HG03135 (cell line): ENCODE measurements at regions not wholly inside any gene's neighbourhood (a gene's known extent, or its start where the extent isn't known, plus 50 kb on each side); places are given as distances from the start of the nearest gene placed in this dataset.

Source experiments
- ATAC-seq: cut with Tn5 transposase; IDR thresholded peaks from one replicate; pipeline ENCODE4 v1.9.1; 2021; ENCODE audit warnings: mild to moderate bottlenecking, moderate library complexity; ENCODE audit not compliant: unreplicated experiment

DNA sequence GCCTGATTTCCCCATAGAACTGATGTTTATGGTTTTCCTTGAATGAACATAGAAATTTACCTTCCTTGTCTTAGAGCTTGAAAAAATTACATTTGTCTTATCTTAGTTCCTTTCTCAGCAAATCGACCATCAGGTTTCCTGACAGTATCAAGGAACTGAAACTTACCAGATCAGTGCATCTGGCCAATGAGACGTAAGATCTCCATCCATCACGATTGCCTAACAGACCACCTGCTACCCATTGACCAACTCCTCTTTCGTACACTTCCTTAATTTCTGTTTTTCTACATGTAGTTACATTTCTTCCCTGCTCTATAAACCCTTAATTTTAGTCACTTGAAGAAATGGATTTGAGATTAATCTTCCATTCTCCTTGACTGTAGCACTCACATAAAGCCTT, 57.4 kb upstream of the TMPRSS15 start:
- no peak for ATAC-seq

DNA sequence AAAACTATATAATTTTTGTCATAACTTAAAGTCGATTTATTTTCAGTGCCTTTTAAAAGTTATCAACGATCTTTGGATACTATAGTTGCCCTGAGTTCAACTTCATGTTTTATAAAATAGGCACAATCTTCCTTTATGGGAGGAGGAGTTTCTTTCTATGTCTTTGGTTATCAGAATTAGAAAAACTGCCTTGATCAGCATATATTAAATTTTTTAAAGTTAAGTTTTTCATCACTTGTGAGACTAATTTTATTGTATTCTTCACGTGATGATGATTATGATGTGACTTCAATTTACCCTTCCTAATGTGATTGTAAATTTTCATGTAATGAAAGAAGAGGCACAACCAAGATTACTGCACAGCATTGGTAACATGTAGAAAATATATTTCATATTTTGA, 58.2 kb upstream of the TMPRSS15 start:
- no peak for ATAC-seq

DNA sequence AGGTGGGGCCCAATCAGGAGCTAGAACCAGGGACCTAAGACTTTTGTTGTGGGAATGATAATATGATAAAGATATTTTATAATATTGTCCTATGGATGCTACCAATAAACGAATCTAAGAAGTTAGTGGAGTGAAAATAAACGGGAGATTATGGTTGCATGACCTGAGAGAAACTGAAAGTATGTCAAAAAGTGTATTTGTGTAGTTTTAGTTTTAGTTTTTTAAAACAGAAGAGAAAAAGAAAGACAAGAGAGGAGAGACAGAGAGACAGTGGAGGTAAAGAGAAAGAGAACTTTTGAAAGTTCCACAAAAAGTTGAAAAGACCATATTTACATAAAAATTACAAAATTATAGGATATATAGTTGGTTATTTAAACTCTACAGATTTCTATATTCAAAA, 64.1 kb upstream of the TMPRSS15 start:
- ATAC-seq, result peak; percentile 62

DNA sequence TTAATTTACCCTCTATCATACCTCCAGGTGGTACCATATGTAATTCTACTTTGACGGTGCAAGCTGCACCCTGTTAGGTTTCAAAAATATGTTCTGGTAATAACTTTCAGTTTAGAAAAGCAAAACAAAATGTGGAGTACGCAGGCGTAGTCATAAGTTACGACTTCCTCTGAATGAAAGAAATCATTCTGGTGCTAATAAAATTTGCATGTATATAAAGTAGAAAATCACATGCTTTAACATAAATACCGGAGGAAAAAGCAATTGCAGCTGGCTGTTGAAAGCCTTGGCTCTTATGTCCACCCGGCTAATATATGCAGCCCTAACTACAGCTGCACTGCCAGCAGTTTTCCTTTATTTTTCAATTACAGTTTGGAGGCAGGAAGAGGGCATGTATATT, 65.2 kb upstream of the TMPRSS15 start:
- peak; percentile 62 for ATAC-seq

DNA sequence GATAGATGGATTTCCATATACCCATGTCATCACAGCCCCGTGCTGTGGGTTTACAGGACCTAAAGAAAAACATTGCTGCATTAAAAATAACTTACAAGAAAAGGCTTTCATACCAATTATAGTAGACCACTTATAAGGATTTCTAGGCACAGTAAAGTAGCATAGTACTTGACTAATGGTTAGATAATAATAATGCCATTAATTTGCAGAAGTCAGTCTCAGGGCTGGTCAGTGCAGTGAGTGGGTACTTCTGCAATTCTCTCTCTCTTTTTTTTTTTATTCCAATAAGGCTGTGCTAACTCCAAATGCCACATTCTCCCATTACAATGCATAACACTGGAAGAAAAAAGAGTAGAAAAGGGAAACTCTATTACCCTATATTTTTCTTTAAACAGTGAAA, 73.1 kb upstream of the TMPRSS15 start:
- ATAC-seq, result no peak

DNA sequence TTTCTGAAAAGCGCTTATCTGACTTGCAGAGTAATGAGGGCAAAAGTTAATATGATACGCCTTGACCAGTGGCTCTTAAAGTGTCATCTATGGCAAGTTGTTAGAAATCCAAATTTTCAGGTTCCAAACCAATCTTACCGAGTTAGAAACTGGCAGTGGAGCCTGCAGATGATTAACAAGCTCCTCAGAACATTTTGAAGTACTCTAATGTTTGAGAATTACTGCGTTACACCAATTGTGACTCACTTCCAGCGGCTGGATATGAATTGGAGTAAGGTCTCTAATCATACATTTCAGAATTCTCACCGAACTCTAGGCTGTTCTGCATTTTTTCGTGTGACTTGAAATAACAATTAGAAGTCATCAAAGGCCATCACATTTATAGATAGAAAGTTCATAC, 73.5 kb upstream of the TMPRSS15 start:
- ATAC-seq, result no peak

GRCh38 chr21:18478513-18478912, 74.9 kb upstream of the TMPRSS15 start:
- ATAC-seq, result no peak

DNA sequence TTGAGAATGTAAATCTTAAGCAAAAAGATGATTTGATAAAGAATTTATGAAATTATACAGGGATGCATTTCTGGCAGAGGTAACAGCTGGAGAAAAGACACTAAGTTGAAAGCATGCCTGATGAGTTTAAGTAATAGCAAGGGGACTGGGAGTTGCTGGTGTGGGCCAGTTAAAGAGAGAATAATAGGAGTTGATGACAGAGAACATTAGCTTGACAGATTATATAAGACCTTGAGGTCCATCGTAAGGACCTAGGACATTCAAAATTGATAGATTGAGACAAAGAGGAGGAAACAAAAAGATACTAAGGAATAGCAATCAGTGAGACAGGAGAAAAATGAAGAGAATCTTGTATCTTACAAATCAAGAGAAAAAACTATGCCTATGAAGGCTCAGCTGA, 84.7 kb upstream of the TMPRSS15 start:
- ATAC-seq, result no peak

- no peak for ATAC-seq
These were observed 89.8 kb upstream of the TMPRSS15 start for GRCh38 chr21:18493422-18493821.

DNA sequence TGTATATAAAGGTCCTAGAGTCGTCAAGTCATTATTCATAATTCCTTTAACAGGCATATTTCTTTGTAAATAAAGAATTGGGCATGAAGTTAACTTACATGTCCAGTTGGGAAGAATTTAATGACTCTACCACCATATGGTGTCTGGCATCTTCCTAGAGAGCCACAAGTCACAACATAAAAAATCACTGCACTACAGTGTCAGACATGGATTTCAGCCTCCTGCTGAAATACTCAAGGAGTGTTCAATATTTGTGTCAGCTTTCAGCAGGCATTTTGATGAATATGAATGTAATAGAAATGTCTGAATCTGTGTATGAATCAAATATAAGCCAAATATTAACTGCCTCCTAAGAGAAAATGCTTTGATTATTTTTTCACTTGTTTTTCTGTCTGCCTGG, 91.9 kb upstream of the TMPRSS15 start:
- ATAC-seq, result no peak

DNA sequence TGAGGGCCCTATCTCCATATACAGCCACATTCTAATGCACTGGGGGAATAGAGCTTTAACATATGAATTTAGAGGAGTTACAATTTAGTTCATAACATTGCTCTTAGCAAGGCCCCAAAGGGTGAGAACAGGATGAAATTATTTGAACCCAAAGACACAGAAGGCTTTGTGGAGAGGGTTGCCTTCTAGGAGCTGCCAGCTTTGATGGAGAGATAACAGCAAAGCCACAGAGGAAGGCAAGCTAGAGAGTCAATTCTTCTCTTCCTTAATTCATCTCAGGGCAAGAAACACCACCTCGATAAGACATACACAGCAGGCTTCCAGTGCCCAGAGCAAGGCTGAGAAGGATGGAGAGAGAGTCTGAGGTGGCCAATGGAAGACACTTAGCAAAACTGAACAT, 94.8 kb upstream of the TMPRSS15 start:
- no peak for ATAC-seq

GRCh38 chr21:18499761-18500376, 96.3 kb upstream of the TMPRSS15 start:
- no peak for ATAC-seq

- no peak for ATAC-seq
These were observed 114.5 kb upstream of the TMPRSS15 start for GRCh38 chr21:18518054-18518481.

GRCh38 chr21:18521204-18521603, 117.6 kb upstream of the TMPRSS15 start:
- ATAC-seq, result no peak

DNA sequence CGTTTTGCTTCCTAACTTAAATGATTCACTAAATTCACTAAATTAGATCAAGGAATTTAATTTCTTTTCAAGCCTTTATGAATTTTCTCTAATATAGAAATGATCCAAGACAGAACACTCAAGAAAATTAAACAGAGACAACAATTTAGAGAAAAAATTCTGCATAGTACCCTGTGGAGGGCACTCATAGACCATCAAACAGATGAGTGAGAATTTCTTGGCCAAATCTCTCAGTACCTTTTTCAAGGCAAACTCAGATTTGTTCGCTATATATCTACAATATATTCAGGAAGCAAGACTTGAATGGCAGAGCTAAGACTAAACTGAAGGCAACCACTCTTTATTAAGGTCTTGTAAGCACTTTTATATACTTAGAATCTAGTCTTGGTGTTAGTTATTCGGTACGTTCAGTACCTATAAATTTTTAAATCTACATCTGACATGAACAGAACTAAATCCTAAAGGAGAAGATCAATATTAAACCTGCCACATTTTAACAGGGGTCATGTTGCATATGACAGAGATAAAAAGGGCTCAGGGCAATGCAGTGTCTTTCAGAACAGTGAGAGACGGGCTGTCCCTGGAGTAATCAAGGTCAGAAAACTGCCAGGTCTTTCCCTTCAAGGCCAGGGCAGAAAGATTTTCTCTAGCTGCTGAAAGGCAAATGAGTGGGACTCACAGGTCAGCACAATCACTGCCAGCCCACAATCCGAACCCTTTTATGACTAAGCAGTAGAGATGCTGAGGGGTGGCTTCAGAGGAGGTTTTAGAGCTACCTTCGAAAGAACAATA, 118.8 kb upstream of the TMPRSS15 start:
- no peak for ATAC-seq

GRCh38 chr21:18524097-18524880, 120.7 kb upstream of the TMPRSS15 start:
- ATAC-seq, result no peak

DNA sequence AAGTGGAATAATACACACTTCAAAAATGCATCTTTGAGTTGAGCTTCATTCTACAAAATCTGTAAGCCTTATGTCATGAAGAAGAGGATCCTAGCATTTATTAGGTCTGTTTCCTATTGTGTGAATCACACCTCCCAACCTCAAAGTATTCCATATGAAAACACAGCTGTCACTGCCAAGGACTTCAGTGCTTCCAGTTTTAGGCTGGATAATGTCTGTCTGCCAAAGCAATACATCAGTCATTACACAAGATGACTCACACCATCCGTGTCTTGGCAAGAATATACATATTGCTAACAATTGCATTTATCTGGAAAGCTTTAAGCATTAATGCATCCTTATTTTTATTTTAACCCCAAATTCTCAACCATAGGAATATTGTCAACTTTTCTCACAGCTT, 125.7 kb upstream of the TMPRSS15 start:
- no peak for ATAC-seq

DNA sequence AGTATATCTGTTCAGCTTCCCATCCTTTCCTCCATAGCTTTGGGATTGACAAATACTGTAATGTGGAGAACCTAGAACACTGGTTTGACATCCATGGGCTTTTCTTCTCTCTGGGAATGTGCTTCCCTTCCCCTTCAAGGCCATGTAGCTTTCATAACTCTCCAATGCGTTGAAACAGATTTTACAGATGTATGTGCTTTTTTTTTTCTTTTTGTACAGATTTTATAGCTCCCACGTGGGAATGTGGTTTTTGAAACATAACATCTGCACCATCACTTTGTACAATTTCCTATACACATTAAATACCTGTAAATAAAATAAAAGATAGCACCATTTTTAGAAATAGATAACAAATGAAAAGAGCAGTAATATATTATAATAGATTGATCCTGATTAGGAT, 138.5 kb upstream of the TMPRSS15 start:
- ATAC-seq, result no peak

- ATAC-seq, result no peak
These were observed 142.3 kb upstream of the TMPRSS15 start for GRCh38 chr21:18545908-18546307.

DNA sequence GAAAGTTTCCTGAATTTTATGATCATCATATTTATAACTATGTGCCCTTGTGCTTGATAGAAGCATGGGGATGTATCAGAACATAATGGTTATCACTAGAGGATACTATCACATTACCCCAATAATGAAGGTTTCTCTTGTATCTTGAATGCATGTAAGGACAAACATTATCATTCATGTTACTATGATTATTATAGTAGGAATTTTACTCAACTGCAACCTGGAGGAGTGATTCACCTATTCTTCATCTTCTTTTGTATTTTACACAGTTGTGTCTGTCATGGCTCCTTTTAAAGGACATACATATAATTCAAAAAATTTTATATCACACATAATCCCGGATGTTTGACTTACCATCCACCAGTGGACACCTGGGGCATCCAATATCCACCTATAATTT, 143.8 kb upstream of the TMPRSS15 start:
- ATAC-seq, result no peak

DNA sequence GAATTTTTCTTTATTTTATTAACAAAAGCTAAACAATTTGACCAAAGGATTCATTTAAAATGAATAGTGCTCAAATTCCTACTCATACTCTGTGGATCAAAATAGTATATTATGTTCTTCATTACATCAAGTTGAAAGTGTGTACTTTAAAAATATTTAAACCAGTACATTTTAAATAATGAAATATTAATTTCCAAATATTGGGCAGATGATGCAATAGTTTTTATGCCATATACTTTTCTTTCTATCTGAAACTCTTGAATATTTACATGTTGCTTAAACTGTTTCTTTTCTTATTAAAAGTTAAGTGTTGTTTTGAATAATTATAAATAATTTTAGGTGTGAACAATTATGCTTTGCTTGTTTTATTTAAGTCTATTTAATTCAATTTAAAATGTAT, 144.7 kb upstream of the TMPRSS15 start:
- no peak for ATAC-seq
